Nephron progenitor cell (in vitro differentiated cells): ENCODE measurements at regions not wholly inside any gene's neighbourhood (a gene's known extent, or its start where the extent isn't known, plus 50 kb on each side); places are given as distances from the start of the nearest gene placed in this dataset.

Experiments used
- DNase-seq: peaks from one replicate; pipeline ENCODE4 v3.0.0; 2021
- H3K27ac Mint-ChIP-seq: 2 replicates; pipeline ENCODE4 v1.8.0; 2021; ENCODE audit warnings: mild to moderate bottlenecking, moderate library complexity, mixed read lengths
- H3K27me3 Mint-ChIP-seq: 2 replicates; pipeline ENCODE4 v1.8.0; 2021; ENCODE audit warnings: mild to moderate bottlenecking, low read depth, mixed read lengths; ENCODE audit not compliant: poor library complexity
- H3K36me3 Mint-ChIP-seq: 2 replicates; pipeline ENCODE4 v1.8.0; 2021; ENCODE audit warnings: low read depth, mixed read lengths
- H3K4me1 Mint-ChIP-seq: 2 replicates; pipeline ENCODE4 v1.8.0; 2021; ENCODE audit warnings: mixed read lengths
- H3K4me3 Mint-ChIP-seq: 2 replicates; pipeline ENCODE4 v1.8.0; 2021; ENCODE audit warnings: mild to moderate bottlenecking, moderate library complexity, mixed read lengths
- H3K9me3 Mint-ChIP-seq: 2 replicates; pipeline ENCODE4 v1.8.0; 2021; ENCODE audit warnings: mild to moderate bottlenecking, moderate library complexity, mixed read lengths
- TF ChIP-seq, protein P1 (sequence below): fragments of 200-600 bp; sonication (generic); IDR thresholded peaks from 2 replicates; pipeline ENCODE4 v1.5.0; 2021; ENCODE audit warnings: antibody characterized with exemption

DNA sequence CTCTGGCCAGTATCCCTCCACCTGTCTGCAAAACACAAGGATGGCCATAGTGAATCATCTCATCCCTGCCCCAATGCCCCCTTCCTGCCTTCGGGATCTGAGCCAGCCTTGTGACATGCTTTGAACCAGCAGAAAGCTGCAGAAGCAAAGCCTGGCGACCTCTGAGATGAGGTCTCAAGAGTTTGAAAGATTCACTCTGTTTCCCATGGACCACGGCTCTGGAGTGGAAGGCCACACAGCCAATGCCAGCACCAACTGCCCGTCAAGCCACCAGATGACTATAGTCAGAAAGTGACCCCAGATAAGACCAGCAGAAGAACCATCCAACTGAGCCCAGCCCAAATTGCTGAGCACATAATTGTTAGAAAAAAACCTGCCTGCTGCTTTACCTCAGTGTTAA is 193.9 kb upstream of the PPP2R2D start:
- no peak for DNase-seq
- Mint-ChIP-seq H3K36me3 (no peaks in the 10 kb centered on the region), H3K27me3 (peaks cover 13% of the 10 kb centered on the region), H3K27ac (no peak overlapping the region), H3K9me3 (peaks cover 21% of the 10 kb centered on the region), H3K4me1 (peaks cover 16% of the 10 kb centered on the region), H3K4me3 (no peak overlapping the region)
- TF ChIP-seq, protein P1, sequence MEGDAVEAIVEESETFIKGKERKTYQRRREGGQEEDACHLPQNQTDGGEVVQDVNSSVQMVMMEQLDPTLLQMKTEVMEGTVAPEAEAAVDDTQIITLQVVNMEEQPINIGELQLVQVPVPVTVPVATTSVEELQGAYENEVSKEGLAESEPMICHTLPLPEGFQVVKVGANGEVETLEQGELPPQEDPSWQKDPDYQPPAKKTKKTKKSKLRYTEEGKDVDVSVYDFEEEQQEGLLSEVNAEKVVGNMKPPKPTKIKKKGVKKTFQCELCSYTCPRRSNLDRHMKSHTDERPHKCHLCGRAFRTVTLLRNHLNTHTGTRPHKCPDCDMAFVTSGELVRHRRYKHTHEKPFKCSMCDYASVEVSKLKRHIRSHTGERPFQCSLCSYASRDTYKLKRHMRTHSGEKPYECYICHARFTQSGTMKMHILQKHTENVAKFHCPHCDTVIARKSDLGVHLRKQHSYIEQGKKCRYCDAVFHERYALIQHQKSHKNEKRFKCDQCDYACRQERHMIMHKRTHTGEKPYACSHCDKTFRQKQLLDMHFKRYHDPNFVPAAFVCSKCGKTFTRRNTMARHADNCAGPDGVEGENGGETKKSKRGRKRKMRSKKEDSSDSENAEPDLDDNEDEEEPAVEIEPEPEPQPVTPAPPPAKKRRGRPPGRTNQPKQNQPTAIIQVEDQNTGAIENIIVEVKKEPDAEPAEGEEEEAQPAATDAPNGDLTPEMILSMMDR = no peak

DNA sequence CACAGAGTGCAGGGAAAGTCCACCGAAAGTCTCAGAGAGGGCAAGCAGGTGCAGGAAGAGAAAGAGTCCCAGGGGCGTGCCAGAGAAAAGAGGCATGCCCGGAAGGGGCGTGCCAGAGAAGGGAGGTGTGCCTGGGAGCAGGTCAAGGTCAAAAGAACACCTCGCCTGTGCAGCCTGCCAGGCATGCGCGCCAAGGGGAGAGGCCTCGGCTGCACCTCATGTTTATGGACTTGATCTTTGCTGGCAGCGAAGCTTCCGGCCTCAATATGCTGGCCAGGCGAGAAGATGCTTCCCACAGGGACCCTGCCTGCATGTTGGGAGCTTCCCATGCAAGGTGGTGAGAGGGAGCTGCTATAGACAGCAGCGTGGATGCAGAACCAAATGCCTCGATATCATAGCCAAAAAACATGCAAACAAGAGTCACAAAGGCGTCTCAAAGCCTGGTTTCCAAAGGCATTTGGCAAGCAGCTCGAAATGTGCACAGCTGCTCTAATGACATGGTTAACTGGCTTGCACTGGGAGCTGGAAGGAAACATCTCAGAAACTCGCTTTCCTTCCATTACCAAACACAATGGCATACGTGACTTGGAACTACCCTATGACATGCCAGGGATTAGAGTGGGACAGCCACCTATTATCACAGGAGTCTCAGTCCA is 192.5 kb upstream of the PPP2R2D start:
- TF ChIP-seq, protein P1 = no peak

DNA sequence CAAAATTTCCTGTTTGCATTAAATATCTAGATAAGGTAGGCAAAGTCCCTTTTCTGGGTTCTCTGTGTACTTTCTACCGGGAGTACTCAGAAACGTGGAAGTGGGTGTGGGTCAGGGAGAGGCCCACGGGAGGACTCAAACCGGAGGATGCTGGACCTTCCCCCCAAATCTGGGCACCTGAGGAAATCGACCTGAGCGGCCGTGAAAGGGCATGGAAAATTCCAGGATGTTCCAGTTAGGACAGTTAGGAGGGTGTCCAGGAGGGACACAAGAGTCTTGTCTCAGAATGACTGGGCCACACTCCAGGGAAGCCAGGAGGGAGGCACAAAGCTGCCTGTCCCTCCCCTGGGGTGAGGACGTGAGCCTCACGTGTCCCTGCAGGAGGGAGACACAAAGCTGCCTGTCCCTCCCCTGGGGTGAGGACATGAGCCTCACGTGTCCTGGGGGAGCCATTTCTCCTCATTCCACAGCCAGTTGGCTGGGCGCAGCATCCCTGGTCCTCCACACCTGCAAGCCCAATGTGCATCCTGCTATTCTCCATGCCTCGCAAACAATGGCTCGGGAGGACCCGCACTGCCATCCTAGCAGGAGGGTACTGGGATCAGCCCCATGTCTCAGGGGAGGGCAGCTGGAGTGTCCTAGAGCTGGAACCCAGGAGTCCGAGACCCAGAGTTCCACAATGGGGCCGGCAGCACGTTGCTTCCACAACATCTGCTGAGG is 190.5 kb upstream of the PPP2R2D start:
- Mint-ChIP-seq H3K4me3 (no peak overlapping the region), H3K27me3 (peaks cover 13% of the 10 kb centered on the region), H3K9me3 (peaks cover 30% of the 10 kb centered on the region), H3K36me3 (no peaks in the 10 kb centered on the region), H3K4me1 (no peaks in the 10 kb centered on the region), H3K27ac (no peak overlapping the region)
- TF ChIP-seq, protein P1 = no peak
- DNase-seq = no peak

More for the DNA sequence above, 192.5 kb upstream of the PPP2R2D start:
- H3K27me3 Mint-ChIP-seq = peaks cover 6% of the 10 kb centered on the region
- H3K9me3 Mint-ChIP-seq = peaks cover 21% of the 10 kb centered on the region
- peaks cover 2% of the 10 kb centered on the region for H3K4me1 Mint-ChIP-seq
- no peak overlapping the region for H3K4me3 Mint-ChIP-seq
- DNase-seq = no peak
- no peak overlapping the region for H3K27ac Mint-ChIP-seq
- no peaks in the 10 kb centered on the region for H3K36me3 Mint-ChIP-seq

DNA sequence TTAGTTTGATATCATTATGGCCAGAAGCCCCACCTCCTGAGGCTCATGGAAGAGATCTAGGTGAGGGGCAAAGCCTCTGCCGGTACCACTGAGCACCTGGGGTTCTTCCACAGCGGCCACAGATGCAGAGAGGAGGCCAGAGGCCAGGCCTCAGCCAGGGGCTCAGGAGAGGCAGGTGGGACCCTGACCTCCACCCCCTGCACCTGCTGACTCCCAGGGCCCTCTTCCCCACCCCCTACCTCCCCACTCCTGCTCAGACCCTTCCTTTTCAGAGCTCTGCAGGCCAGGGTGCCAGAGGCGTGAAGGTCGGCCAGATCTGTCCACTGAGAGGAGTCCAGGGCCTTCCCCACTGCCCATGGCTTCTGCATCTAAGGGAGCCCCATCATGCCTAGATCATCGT is 178.7 kb upstream of the PPP2R2D start:
- H3K36me3 Mint-ChIP-seq = no peaks in the 10 kb centered on the region
- TF ChIP-seq, protein P1 = no peak
- peaks cover 14% of the 10 kb centered on the region for H3K27me3 Mint-ChIP-seq
- H3K4me1 Mint-ChIP-seq = peaks cover 31% of the 10 kb centered on the region
- no peak for DNase-seq
- no peak overlapping the region for H3K4me3 Mint-ChIP-seq
- no peak overlapping the region for H3K27ac Mint-ChIP-seq
- peaks cover 25% of the 10 kb centered on the region for H3K9me3 Mint-ChIP-seq

DNA sequence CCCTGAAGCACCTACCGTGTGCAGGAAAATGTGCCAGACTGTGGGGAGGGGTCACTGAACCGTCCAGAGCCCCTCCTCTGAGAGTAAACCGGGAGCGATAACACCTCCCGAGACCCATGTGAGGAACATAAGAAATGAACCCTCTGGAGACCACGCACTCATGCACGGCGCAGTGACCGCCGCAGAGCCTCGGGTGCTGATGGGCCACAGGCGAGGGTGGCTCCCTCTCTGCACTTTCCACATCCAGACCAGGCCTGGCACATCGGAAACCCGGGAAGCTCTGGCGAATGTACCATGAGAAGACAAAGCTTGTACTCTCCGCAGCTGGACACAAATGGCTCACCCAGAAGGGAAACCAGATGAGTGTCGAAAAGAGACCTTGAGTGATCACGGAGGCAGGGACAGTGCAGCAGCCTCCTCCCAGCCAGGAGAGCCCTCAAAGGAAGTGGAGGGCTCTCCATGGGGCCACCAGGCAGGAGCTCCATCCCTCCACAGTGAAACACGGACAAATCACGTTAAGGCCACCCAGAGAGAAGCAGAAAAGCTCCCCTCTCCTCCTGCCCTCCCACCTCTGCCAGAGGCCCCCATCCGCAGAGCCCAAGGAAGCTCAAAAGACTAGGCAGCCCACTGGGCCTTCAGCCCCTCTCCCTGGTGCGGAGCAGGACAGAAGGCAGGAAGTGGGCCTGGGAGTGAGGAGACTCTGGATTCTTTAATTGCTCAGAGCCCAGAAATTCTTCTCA is 178.1 kb upstream of the PPP2R2D start:
- TF ChIP-seq, protein P1 = no peak
- H3K27ac Mint-ChIP-seq = no peak overlapping the region

More for the DNA sequence above, 178.1 kb upstream of the PPP2R2D start:
- H3K27me3 Mint-ChIP-seq = peaks cover 20% of the 10 kb centered on the region
- no peaks in the 10 kb centered on the region for H3K36me3 Mint-ChIP-seq
- peaks cover 37% of the 10 kb centered on the region for H3K4me1 Mint-ChIP-seq
- DNase-seq = no peak
- H3K9me3 Mint-ChIP-seq = peaks cover 25% of the 10 kb centered on the region
- no peak overlapping the region for H3K4me3 Mint-ChIP-seq
